ENCODE measurements at regions not wholly inside any gene's neighbourhood (a gene's known extent, or its start where the extent isn't known, plus 50 kb on each side); places are given as distances from the start of the nearest gene placed in this dataset.
A peak's percentile ranks its signal among the peaks of the same experiment; 100 is the strongest.

DNA sequence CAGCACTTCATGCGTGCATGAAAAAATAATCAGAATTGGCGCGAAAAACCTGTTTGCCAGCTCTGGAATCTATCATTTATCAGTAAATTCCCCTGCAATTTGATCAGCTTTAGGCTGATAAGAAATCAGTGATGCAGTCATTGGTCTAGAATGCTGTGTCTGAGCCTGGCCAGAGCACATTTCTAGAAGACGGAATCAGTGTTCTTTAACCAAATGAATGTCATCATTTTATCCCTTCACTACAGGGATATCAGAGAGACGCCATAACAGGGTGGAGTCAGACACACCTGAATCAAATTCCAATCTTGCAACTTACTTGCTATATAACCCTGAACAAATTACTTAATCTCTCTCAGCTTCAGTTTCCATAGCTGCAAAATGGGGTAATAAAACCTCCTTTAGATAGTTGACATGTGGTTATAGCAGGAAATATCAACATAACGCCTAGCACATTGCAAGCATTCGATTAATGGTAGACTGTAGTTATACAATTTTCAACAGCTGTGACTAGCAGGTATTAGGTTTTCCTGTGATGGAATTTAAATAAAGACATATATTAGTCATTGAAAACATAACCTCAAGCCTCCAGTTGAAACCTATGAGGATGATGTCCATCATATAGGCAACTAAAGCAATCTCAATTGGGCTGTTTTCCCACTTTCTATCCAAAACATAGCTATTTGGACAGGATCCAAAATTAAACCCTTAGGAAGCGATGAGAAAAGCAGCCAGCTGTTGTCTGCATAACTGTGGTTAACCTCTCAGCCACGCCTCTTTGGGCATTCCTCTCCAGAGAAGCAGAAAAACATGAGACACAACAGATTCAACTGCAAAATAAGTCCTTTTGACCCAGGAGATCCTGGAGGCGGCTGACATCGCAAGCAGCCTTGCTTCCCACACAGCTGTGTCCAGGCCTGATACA lies 51.6 kb upstream of the UBL3 start (continued):
- TF ChIP-seq, protein P1, sequence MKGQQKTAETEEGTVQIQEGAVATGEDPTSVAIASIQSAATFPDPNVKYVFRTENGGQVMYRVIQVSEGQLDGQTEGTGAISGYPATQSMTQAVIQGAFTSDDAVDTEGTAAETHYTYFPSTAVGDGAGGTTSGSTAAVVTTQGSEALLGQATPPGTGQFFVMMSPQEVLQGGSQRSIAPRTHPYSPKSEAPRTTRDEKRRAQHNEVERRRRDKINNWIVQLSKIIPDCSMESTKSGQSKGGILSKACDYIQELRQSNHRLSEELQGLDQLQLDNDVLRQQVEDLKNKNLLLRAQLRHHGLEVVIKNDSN (IDR thresholded peaks at IDR 0.05; ENCODE audit: borderline replicate concordance, low read depth): no peak
- TF ChIP-seq, protein P2, sequence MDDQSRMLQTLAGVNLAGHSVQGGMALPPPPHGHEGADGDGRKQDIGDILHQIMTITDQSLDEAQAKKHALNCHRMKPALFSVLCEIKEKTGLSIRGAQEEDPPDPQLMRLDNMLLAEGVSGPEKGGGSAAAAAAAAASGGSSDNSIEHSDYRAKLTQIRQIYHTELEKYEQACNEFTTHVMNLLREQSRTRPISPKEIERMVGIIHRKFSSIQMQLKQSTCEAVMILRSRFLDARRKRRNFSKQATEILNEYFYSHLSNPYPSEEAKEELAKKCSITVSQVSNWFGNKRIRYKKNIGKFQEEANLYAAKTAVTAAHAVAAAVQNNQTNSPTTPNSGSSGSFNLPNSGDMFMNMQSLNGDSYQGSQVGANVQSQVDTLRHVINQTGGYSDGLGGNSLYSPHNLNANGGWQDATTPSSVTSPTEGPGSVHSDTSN (IDR thresholded peaks at IDR 0.05): peak; percentile 59
- TF ChIP-seq TEAD4 (IDR thresholded peaks at IDR 0.05; ENCODE audit: borderline replicate concordance, insufficient read depth) (peak; percentile 75), NFIC (IDR thresholded peaks at IDR 0.05; ENCODE audit: borderline replicate concordance) (peak; percentile 93)

All from SK-N-SH (cell line).